ENCODE measurements at regions not wholly inside any gene's neighbourhood (a gene's known extent, or its start where the extent isn't known, plus 50 kb on each side); places are given as distances from the start of the nearest gene placed in this dataset.

DNA sequence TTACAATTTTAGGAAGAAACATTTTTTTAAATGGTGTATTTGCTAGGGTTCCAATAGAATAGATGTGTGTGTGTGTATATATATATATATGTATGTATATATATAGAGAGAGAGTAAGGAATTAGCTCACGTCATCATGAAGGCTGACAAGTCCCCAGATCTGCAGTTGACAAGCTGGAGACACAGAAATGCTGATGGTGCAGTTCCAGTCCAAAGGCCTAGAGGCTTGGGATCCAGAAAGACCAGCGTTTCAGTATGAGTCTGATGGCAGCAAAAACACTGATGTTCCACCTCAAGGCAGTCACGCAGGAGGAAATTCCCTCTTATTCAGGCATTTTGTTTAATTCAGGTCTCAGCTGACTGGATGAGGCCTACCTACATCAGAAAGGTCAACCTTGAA lies 386.8 kb downstream of the PTH2R start:
- POLR2A ChIA-PET: no interaction called here
- Mint-ChIP-seq H3K27ac (no peak overlapping the region), H3K27me3 (no peaks in the 10 kb centered on the region), H3K4me1 (ENCODE audit: low read depth) (no peaks in the 10 kb centered on the region), H3K4me3 (no peak overlapping the region), H3K36me3 (ENCODE audit: low read depth) (no peaks in the 10 kb centered on the region), H3K9me3 (no peaks in the 10 kb centered on the region)
- H3K27me3 ChIP-seq (ENCODE audit: control insufficient read depth in 1 of 2, insufficient read depth in 2 of 2, low read length in 2 of 2): no peaks in the 10 kb centered on the region
- no peak overlapping the region for H3K4me3 ChIP-seq (ENCODE audit: low read length)
- no peaks in the 10 kb centered on the region for H3K4me1 ChIP-seq (ENCODE audit: insufficient read depth, low read length)
- DNase-seq (no peak), ATAC-seq (ENCODE audit: poor library complexity) (no peak)
- no peak overlapping the region for H3K27ac ChIP-seq (ENCODE audit: low read depth in 1 of 2, low read length in 2 of 2)
- intact Hi-C loops (cut with DNase I, micrococcal nuclease): no loop called here
- CTCF ChIA-PET: no interaction called here
- TF ChIP-seq, protein P1, sequence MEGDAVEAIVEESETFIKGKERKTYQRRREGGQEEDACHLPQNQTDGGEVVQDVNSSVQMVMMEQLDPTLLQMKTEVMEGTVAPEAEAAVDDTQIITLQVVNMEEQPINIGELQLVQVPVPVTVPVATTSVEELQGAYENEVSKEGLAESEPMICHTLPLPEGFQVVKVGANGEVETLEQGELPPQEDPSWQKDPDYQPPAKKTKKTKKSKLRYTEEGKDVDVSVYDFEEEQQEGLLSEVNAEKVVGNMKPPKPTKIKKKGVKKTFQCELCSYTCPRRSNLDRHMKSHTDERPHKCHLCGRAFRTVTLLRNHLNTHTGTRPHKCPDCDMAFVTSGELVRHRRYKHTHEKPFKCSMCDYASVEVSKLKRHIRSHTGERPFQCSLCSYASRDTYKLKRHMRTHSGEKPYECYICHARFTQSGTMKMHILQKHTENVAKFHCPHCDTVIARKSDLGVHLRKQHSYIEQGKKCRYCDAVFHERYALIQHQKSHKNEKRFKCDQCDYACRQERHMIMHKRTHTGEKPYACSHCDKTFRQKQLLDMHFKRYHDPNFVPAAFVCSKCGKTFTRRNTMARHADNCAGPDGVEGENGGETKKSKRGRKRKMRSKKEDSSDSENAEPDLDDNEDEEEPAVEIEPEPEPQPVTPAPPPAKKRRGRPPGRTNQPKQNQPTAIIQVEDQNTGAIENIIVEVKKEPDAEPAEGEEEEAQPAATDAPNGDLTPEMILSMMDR (IDR thresholded peaks at IDR 0.05): no peak
- H3K9me3 ChIP-seq (ENCODE audit: control insufficient read depth in 1 of 2, insufficient read depth in 1 of 2, low read length in 2 of 2): no peaks in the 10 kb centered on the region
- no peaks in the 10 kb centered on the region for H3K36me3 ChIP-seq (ENCODE audit: insufficient read depth, low read length)

DNA sequence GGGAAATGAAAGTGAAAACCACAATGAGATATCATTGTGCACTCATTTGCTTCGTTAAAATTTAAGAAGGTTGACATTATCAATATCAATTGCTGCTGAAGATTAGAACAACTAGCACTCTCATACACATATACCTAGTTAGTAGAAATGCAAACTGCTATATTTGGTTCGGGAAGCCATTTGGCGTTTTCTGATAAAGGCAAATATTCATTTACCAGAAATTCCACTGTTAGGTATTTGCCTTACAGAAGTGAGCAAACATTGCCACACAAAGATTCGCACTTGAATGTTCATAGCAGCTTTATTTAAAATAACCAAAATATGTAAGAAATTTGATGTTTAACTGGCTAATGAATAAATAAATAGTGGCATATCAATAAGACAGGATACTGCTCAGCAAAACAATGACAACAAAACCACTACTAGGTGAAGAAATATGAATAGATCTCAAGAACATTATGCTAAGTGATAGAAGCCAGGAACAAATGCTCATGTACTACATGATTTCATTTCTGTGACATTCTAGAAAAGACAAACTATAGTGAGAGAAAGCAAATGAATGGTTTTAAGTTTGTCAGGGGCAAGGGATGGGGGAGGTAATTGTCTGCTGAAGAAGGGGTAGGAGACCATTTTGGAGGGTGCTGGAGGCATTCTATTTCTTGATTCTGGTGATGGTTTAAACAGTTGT lies 387.8 kb downstream of the PTH2R start:
- no peaks in the 10 kb centered on the region for H3K27me3 Mint-ChIP-seq
- H3K4me1 Mint-ChIP-seq (ENCODE audit: low read depth): no peaks in the 10 kb centered on the region
- TF ChIP-seq, protein P1 (IDR thresholded peaks at IDR 0.05): no peak
- H3K27ac Mint-ChIP-seq: no peak overlapping the region
- H3K36me3 Mint-ChIP-seq (ENCODE audit: low read depth): no peaks in the 10 kb centered on the region
- POLR2A ChIA-PET: no interaction called here
- Histone ChIP-seq H3K36me3 (ENCODE audit: insufficient read depth, low read length) (no peaks in the 10 kb centered on the region), H3K27ac (ENCODE audit: low read depth in 1 of 2, low read length in 2 of 2) (no peak overlapping the region), H3K9me3 (ENCODE audit: control insufficient read depth in 1 of 2, insufficient read depth in 1 of 2, low read length in 2 of 2) (no peaks in the 10 kb centered on the region), H3K4me3 (ENCODE audit: low read length) (no peak overlapping the region), H3K4me1 (ENCODE audit: insufficient read depth, low read length) (no peaks in the 10 kb centered on the region), H3K27me3 (ENCODE audit: control insufficient read depth in 1 of 2, insufficient read depth in 2 of 2, low read length in 2 of 2) (no peaks in the 10 kb centered on the region)
- DNase-seq: no peak
- no peaks in the 10 kb centered on the region for H3K9me3 Mint-ChIP-seq
- no peak overlapping the region for H3K4me3 Mint-ChIP-seq
- intact Hi-C loops (cut with DNase I, micrococcal nuclease): no loop called here
- CTCF ChIA-PET: no interaction called here
- ATAC-seq (ENCODE audit: poor library complexity): no peak

DNA sequence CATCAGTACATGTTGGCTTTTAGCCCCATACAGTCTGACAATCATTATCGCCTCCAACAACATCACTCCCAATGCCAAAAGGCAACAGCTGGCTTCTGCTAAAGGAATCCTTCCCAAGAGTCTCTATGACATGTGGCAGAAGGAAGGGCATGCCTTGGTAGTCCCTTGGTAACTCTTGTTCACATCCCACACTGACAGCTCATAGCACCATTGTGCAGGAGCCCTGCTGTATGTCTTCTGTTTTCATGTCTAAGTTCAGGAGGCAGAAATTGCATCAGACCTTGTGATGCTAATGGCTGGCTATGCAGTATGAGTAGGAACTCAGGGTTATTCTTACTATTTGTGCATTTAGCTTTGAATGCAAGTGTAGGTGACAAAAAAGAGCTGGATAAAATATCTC lies 392.1 kb downstream of the PTH2R start:
- no peak overlapping the region for H3K27ac Mint-ChIP-seq
- ChIA-PET CTCF (no interaction called here), POLR2A (no interaction called here)
- no peaks in the 10 kb centered on the region for H3K9me3 Mint-ChIP-seq
- Histone ChIP-seq H3K4me3 (ENCODE audit: low read length) (no peak overlapping the region), H3K27ac (ENCODE audit: low read depth in 1 of 2, low read length in 2 of 2) (no peak overlapping the region), H3K9me3 (ENCODE audit: control insufficient read depth in 1 of 2, insufficient read depth in 1 of 2, low read length in 2 of 2) (peaks cover 0 to 6% of the 10 kb centered on the region in 2 experiments), H3K36me3 (ENCODE audit: insufficient read depth, low read length) (no peaks in the 10 kb centered on the region), H3K4me1 (ENCODE audit: insufficient read depth, low read length) (no peaks in the 10 kb centered on the region), H3K27me3 (ENCODE audit: control insufficient read depth in 1 of 2, insufficient read depth in 2 of 2, low read length in 2 of 2) (no peaks in the 10 kb centered on the region)
- DNase-seq: no peak
- H3K36me3 Mint-ChIP-seq (ENCODE audit: low read depth): no peaks in the 10 kb centered on the region
- intact Hi-C loops (cut with DNase I, micrococcal nuclease): no loop called here
- no peaks in the 10 kb centered on the region for H3K4me1 Mint-ChIP-seq (ENCODE audit: low read depth)
- no peaks in the 10 kb centered on the region for H3K27me3 Mint-ChIP-seq
- ATAC-seq (ENCODE audit: poor library complexity): no peak
- H3K4me3 Mint-ChIP-seq: no peak overlapping the region
- TF ChIP-seq, protein P1 (IDR thresholded peaks at IDR 0.05): no peak

All from CD4-positive, alpha-beta T cell (primary cell).